SKM-1 treated with dmso at 0.1 percent for 144 hours (cell line): ENCODE measurements at regions not wholly inside any gene's neighbourhood (a gene's known extent, or its start where the extent isn't known, plus 50 kb on each side); places are given as distances from the start of the nearest gene placed in this dataset.
"Not testable (repeated sequence)": the region's sequence is repeated elsewhere in the genome, so short reads cannot be mapped to it uniquely, and the experiment has no call there.

Experiments used
- DNase-seq: peaks from one replicate; lab custom pipeline; 2025; ENCODE audit not compliant: unreplicated experiment; lab: John Stamatoyannopoulos, UW

DNA sequence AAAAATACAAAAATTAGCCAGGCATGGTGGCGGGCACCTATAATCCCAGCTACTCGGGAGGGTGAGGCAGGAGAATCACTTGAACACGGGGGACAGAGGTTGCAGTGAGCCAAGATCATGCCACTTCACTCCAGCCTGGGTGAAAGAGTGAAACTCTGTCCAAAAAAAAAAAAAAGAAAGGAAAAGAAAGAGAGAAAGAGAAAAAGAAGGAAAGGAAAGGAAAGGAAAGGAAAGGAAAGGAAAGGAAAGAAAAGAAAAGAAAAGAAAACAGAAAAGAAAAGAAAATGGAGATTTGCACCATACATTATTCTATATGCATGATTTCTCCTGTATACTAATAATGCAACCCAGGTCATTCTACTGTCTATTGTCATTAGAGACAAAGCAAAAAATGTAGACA is 421.5 kb downstream of the PCDH19 start:
- not testable (repeated sequence) for DNase-seq

DNA sequence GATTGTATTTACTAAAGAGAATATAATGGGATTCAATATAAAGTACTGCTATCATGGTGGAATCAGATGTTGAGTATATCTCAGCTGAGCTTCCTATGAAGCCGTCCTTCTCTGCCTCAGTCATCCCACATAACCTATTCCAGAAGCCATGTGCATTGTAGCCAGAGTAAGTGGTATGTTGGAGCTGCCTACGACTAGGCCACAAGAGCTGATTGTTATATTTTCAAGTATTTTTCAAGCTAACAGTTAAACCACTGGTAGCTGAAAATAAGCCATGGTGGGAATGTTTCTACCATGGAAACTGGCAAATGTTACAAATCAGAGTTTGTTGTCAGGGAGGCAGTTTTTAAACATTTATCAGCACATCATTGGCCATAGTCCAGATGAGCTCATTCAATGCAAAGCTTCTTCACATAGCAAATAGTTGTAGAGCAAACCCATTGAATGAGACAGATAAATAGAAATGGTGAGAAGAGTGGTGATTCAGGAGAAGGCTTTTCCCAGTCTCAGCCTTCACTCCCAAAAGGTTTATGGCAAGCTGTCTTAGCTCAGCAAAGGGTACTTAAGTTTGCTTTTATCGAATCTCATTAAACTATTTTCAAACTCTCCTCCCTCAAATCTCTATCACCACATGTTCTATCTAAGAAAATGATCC is 436.4 kb downstream of the PCDH19 start:
- DNase-seq, result no peak

DNA sequence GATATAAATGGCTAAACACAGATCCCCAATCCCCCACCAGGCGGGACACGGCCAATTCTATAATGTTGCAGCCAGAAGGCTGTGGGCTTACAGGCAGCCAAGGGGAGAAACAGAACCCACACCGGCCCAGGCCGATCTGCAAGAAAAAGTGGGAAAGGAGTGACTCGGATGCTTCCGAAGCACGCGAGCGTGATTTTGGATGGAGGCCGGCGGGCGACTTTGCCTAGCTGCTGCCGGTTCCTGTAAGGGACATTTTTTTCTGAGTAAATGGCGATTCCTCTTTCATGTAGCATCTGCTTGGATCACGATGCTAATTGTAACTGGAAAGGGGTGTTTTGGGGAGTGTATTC is 470.2 kb downstream of the PCDH19 start:
- DNase-seq, result no peak

DNA sequence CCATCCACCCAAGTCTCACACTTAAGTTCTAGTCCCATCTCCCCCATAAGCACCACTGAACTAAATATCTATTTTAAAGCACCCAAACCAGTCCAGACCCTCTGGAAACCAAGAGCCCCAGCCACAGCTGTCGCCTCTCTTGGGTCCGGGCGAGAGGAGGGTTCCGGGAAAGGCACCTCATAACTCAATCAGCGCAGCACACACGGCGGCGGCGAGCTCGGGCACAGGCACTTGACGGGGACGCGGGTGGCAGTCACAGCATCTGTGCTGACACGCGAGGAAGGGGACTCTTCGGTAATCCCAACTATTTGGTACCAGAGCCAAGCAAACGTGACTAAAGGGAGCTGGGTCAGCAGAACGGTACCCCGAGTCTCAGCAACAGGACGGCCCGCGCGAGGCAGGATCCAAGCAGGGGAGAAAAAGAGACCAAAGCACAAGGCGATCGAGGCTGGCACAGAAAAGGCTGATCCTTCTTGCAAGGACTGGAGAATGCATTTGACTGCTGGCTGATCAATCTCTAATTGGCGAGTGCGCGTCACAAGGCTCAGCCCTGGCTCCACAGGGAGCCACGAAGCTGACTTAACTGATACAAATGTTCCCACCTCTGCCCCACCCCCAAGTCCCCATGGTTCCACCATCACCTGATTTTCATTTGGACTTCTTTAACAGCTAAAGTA is 470.7 kb downstream of the PCDH19 start:
- not testable (repeated sequence) for DNase-seq

DNA sequence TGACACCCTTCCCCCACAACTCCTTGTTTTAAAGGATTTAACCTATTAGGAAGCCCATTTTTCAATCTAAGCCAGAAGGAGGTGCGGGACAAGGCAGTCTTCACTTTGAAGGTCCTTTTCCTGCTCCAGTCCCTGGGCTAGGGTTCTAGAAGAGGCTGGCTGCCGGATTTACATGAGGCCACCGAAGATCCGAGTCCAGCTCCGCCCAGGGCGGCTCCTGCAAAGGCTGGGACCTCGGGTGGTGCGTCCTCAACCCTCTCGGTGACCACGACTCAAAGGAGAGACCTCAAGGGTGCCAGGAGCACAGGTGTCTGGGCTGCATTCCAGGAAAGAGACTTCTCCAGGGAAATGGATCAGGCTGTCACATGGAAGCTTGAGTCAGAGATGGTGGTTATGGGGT is 471.6 kb downstream of the PCDH19 start:
- DNase-seq, result no peak

DNA sequence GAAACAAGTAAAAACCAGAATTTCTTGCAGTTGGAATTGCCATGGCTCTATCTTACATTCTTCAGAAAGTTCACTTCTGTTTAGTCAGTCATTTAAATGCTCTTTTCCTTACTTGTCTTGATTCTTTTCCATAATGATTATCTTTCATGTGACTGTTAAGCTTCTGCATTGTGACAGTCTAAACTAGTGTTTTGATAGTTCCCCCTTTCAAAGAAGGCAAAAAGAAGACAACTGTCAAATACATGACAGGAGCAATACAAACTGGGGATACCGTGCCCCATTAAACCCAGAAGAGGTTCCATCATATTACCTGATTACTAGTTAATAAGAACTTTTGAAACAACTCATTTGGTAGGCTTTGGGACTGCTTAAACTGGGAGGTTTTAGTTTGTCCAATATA is 476.2 kb downstream of the PCDH19 start:
- no peak for DNase-seq

DNA sequence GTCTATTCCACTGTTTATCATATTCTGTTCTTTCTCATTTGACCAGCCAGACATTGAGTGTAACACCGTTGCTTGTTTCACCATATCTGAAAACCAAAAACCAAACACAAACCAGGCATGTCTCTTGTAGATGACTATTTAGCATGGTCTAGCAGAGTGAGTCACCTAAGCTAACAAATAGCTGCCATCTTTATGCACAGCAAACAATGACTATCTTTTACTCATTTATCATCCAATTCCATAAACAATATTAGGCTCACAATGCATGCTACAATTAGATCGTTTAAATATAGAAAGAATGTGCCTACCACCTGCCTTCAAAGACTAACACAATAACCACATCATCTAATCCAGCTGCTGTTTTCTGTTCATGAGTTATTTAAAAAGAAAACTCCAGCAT is 495.4 kb downstream of the PCDH19 start:
- DNase-seq, result no peak

DNA sequence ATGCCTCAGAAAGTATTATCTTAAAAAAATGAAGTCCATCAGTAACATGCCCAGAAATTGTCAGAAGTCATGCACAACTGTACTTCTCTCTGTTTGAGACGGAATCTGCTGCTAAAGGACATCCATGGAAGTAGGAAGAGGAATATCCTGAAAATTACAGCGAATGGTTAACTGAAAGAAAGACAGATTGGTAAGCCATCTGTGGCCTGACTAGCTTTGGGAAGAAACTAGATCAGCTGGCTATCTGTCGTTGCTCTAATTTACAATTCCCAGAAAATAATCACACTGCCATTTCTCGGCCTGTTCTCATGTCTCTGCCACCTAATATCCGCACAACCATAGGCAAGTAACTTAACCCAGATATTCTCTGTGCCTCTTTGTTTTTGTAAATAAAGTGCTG is 496.5 kb downstream of the PCDH19 start:
- DNase-seq, result no peak

DNA sequence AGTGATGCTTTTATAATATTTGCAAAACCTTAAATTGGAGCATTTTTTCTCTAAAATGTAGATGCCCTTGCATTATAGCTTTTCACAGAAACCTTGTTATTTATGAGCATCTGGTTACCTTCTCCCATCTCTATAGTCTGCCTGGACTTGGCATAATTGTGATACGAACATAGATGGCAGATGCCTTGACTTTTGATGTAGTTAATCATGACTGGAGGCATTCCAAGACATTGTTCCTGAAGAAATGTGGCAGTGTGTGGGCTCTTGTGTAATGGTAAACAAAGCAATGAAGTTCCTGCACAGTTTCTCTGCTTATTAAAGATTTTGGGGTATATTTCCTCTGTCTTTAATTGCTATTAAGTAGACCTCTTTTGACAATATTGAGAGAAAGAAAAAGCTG is 500.1 kb downstream of the PCDH19 start:
- DNase-seq, result no peak

DNA sequence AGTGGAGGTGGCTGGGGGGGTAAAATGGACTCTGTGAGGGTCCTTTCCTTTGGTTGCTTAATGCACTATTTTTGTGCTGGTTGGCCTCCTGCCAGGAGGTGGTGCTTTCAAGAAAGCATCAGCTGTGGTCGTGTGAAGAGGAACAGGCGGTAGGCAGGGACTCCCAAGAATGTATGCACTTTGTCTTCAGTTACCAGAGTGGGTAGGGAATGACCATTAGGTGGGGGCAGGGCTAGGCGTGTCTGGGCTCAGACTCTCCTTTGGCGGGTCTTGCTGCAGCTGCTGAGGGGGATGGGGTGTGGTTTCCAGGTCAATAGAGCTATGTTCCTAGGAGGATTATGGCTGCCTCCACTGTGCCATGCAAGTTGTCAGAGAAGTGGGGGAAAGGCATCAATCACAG is 509.0 kb downstream of the PCDH19 start:
- no peak for DNase-seq

DNA sequence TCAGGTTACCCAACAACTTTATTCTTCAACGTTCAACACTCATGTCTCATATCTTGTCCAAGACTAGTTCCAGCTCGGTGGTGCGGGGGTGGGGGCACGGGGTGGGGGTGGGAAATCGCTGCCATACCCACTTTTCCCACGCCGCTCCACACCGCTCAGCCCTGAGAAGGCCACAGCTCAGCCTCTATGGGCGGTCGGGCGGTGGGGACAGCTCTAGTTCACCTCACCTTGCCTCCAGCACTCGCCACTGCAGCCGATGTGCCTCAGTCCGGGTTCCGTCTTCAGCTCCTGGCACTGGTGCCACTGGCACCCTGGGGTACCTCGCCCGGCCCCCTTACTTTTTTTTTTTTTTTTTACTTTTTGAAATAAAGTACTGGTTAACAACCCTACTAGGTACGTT is 522.2 kb downstream of the PCDH19 start:
- DNase-seq, result no peak

DNA sequence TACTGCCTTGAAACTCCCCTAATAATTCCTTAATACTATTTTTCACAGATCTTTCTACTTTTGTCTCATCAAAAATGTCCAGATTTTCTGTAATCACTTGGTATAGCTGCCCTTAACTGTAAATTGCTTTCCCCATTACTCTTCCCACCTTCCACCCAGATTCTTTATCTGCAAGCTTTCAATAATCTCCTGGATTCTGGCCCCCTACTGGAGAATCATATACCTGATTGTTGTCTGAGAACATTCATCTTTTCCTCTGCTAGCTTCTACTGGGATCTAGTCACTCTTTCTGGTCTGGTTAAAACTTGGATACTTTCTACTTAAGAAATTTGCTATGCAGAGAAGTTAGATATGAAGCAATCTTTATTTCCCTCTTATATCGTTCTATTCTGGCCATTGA is 552.6 kb downstream of the PCDH19 start:
- DNase-seq, result no peak

DNA sequence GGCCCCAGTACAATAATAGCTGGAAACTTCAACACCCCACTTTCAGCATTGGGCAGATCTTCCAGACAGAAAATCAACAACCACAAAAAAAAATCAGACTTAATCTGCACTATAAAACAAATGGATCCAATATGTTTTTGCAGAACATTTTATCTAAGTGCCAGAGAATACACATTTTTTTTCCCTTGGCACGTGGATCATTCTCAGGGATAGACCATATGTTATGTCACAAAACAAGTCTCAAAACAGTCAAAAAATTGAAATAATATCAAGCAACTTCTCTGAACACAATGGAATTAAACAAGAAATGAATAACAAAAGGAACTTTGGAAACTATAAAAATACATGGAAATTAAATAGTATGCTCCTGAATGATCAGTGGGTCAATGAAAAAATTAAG is 576.3 kb downstream of the PCDH19 start:
- no peak for DNase-seq

DNA sequence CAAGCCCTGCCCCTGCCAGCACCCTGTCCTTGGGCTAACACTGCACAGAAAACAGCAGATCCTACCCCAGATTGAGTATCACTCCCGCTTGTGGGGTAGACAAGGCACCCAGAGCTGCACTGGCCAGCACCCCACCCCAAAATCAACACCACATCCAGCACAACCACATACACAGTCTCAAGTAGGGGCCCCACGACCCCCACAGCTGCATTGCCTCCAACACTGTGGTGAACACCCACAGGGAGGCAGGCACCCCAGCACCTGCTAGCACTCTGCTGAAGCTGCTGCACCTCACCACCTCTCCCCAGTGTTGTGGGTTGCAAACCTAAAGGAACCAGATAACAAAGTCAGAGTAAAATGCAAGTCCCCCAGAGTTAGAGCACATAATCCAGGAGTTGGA is 589.9 kb downstream of the PCDH19 start:
- DNase-seq, result no peak

DNA sequence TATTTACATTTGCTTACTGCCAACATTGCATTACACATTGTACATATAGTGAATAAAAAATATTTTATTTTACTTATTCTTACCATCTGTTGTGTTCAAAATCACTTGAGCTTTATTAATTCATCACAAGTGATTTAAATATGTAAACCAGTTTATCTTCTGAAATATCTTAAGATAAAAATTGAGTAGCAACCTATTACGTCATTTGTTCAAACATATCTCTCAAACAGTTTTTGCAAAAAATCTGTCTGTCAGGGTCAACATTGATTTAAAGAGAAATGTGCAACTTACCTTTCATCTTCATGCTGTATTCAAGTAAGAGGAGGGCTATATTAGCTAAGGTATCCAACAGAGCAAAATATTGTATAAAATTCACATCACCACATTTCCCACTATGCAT is 610.1 kb downstream of the PCDH19 start:
- no peak for DNase-seq

DNA sequence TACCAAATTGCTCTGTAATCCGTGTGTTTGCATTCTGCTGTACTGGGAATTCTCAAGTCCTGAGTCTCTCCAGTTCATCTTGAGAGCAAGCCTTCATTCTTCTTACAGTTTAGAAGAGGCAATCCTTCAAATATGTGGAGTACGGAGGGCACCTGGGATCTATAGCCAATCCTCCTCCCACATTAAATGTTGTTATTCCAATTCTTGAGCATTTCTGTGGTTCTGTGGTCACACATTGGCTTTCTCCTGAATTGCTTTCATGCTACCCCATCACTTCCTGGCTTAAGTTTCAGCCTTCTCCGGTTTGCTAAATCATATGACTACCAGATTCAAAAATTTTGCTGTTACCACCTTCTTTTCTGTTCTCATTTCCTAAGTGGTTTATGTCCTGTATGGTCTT is 611.1 kb downstream of the PCDH19 start:
- no peak for DNase-seq

DNA sequence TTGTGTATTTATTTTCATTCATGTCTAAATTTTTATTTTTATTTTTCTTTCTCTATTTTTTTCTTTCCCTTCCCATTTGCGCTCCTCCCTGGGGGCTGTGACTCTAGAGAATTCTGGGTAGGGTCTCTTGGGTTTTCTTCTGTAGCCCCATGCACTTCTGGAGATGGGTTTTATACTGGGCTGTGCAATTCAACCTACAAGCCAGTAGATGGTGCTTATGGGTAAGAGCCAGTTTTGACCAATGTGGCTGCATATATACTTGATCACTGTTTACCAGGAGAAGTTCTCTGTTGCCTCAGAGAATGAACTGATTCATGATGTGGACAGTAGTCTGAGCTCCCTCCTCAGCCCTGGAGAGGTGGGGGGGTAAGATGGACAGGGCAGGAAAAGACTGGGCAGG is 614.6 kb downstream of the PCDH19 start:
- DNase-seq, result no peak

DNA sequence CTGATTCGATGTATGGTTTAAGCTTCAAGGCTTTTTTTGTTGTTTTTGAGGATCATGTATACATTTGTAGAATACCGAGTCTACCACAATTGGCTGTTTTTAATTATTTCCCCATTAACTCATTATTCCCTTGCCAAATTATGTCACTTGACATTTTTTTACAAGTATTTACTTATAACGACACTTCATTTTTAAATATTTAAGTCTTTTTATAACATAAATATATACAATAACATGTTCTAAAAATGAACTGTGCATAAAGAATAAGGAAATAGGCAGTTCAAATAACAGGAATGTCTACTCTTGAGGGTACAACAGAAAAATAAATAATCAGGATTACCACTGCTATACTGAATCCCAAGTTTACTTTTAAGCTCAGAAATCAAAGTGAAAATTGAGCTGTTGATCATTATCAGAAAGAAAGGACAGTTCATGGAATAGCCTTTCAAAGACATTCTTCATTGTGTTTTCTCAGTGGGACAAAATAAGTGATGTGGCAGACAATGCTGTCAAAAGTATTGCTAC is 627.5 kb downstream of the PCDH19 start:
- no peak for DNase-seq

DNA sequence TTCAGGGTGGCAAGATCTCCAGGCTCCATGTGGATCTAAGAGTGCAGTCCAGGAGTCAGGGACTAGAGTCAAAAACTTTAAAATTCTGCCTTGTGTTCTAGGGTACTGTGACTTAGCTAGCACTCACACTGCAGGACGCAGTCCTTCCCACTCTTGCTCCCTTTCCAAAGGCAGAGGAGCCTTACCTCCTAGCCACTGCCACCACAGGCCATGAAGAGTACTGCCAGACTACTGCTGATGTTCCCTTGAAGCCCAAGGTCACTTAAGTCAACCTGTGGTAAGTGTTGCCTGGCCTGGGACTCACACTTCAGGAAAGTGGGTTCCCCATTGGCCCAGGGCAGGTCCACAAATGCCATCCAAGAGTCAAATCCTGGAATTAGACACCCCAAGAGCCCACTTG is 632.2 kb downstream of the PCDH19 start:
- DNase-seq, result no peak

DNA sequence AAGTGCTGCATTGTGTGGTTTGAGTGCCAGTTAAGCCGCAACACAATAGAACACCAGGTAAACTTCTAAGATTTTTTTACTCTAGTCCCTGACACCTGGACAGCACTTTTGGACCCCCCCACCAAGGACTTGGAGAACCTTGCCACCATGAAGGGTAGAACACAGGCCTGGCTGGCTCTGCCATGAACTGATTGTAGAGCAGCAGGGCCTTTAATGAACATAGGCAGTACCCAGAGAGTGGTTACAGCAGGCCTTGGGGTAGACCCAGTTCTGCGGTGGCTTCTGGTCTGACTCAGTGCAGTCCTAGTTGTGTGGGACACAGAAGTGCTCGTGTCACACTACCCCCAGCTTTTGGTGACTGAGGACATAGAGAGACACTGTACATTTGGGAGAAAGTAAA is 648.3 kb downstream of the PCDH19 start:
- no peak for DNase-seq

DNA sequence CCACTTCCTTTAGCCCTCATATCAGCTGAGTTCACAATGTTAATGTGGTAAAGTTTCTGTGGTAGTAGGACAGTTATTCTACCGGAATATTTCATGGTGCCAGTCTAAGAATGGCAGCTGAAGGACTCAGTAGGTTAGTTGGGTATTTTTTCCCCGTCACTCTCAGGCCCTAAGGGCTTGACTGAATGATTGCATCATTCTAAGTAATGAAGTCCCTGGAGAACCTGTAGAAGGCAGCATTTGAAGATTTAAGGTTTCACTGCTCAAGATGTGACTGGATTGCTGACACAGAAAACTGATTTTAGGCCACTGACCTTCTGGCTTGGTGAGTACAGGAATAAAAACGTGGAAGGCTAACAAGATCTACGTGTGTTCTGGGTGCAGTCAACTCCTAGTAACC is 657.3 kb downstream of the PCDH19 start:
- no peak for DNase-seq

DNA sequence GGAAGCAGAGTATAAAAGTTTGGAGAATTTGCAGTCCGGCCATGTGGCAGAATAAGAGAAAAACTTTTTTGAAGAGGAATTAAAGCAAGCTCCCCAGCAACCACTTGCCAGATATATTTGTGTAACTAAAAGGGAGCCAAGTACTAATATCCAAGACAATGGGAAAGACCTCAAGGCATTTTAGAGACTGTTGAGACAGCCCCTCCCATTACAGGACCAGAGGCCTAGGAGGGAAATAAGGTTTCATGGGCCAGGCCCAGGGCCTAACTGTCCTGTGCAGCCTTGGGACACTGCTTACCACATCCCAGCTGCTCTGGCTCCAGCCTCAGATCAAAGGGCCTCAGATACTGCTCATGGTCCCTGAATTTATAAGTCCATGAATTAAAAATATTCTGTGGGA is 659.4 kb downstream of the PCDH19 start:
- no peak for DNase-seq

DNA sequence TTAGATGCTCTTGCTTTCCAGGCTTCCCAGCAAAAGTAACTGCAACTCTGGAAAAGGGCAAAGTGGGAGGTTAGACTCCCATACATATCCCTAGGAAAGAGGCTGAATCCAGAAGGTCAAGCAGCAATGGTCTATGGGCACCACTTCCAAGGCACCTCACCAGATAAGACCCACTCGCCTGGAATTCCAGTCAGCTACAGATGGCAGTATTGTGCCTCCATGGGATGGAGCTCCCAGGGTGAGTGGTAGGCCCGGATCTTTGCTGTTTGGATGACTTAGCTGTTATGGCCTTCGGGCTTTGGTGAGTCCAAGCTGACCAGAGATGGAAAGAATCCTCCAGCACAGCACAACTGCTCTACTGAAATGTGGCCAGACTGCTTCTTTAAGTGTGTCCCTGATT is 688.0 kb downstream of the PCDH19 start:
- no peak for DNase-seq
